ENCODE measurements at regions not wholly inside any gene's neighbourhood (a gene's known extent, or its start where the extent isn't known, plus 50 kb on each side); places are given as distances from the start of the nearest gene placed in this dataset.

DNA sequence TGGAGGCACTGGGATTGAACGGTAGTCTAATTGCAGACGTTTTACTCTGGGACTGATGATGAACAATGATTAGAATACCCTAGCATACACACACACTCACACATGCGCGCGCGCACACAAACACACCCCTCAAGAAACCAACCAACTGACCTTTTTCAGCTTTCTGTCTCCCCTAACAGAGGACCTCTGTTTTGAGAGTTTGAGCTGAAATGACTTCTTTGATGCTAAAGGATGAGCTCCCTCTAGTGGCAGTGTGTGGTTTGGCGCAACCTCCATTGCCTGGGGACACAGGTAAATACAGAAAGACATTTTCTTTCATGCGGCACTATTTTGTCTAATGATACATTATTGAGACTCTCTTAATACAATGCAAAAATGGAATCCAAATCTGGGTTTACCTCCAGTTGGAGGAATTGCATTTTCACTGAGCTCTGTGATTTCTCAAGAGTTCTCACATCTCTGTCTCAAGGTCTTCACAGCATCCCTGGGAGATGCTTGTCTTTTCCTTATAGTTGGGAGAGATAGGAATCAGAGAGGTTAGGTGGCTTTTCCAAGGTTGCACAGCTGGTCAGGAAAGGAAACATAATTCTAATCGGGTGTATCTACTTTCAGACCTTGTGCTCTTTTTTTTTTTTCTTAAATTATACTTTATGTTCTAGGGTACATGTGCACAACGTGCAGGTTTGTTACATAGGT, 187.5 kb downstream of the TMEM38B start:
- TF ChIP-seq REST (IDR thresholded peaks at IDR 0.05; ENCODE audit: insufficient read depth in 1 of 2, low read depth in 2 of 2, low read length in 2 of 2) (no peak), TAF1 (IDR thresholded peaks at IDR 0.05; ENCODE audit: borderline replicate concordance, insufficient read depth, low read length) (no peak), SIN3A (IDR thresholded peaks at IDR 0.05; ENCODE audit: borderline replicate concordance, insufficient read depth, low read length) (no peak), POLR2AphosphoS5 (IDR thresholded peaks at IDR 0.05; ENCODE audit: low read depth, low read length) (no peak), FOXP2 (optimal IDR thresholded peaks at IDR 0.05; ENCODE audit: borderline replicate concordance, extremely low read depth, extremely low read length, insufficient read depth) (no peak)

DNA sequence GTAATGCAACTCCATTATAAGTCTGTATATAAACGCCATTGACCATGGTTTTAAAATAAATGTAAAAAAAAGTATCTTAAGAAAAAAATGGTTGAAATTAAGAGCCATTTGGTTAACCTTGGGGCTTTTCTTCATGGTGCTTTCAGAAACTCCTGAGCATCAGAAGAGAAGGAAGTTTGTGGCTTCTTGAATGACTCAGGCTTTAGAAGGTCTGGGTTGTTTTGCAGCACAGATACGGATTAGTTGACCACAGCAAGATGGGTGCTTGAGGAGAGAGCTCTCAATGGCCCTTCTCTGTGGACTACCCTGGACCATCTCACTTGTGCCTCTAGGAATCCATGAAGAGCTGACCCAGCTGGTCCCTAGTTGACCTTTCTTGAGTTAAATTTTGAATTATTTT, 189.5 kb downstream of the TMEM38B start:
- TF ChIP-seq FOXP2 (optimal IDR thresholded peaks at IDR 0.05; ENCODE audit: borderline replicate concordance, extremely low read depth, extremely low read length, insufficient read depth) (no peak), POLR2AphosphoS5 (IDR thresholded peaks at IDR 0.05; ENCODE audit: low read depth, low read length) (no peak), SIN3A (IDR thresholded peaks at IDR 0.05; ENCODE audit: borderline replicate concordance, insufficient read depth, low read length) (no peak), TAF1 (IDR thresholded peaks at IDR 0.05; ENCODE audit: borderline replicate concordance, insufficient read depth, low read length) (no peak), REST (IDR thresholded peaks at IDR 0.05; ENCODE audit: insufficient read depth in 1 of 2, low read depth in 2 of 2, low read length in 2 of 2) (no peak)

DNA sequence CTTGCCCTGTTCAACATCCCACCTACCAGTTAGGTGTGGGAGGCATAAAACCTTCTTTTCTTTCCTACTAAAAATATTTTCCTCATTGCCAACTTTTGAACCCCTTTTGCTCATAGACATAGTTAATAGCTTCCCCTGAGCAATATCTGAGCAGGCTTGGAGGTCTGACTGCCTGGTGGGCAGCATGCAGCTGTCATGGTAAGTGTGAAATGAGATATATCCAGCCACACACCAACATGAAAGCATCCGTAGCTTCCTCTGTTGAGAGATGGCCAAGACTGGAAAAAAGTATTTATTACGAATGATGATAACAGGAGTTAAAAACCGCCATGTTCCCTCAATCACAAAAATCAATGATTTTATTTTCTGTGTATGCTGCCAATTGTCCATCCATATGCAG, 190.1 kb downstream of the TMEM38B start:
- TF ChIP-seq SIN3A (IDR thresholded peaks at IDR 0.05; ENCODE audit: borderline replicate concordance, insufficient read depth, low read length) (no peak), TAF1 (IDR thresholded peaks at IDR 0.05; ENCODE audit: borderline replicate concordance, insufficient read depth, low read length) (no peak), FOXP2 (optimal IDR thresholded peaks at IDR 0.05; ENCODE audit: borderline replicate concordance, extremely low read depth, extremely low read length, insufficient read depth) (no peak), REST (IDR thresholded peaks at IDR 0.05; ENCODE audit: insufficient read depth in 1 of 2, low read depth in 2 of 2, low read length in 2 of 2) (no peak), POLR2AphosphoS5 (IDR thresholded peaks at IDR 0.05; ENCODE audit: low read depth, low read length) (no peak)

DNA sequence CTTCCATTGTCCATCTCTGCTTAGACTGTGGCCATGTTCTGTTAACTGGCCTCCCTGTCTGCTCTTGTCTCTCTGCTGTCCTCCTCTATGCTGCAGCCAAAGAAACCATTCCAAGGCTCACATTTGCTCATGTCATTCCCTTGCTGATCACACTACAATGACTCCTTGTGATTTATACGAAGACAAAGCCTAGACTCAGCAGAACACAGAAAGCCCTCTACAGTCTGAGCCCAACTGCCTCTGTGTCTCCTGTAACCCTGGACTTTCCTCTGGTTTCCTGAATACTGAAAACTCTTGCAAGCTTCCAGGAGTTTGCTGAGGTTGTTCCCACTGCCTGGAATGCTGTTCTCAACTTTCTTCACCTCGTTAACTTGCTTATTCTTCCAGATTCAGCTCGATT, 191.8 kb downstream of the TMEM38B start:
- TF ChIP-seq FOXP2 (optimal IDR thresholded peaks at IDR 0.05; ENCODE audit: borderline replicate concordance, extremely low read depth, extremely low read length, insufficient read depth): no peak
- no peak for TF ChIP-seq SIN3A (IDR thresholded peaks at IDR 0.05; ENCODE audit: borderline replicate concordance, insufficient read depth, low read length)
- no peak for TF ChIP-seq POLR2AphosphoS5 (IDR thresholded peaks at IDR 0.05; ENCODE audit: low read depth, low read length)
- TF ChIP-seq REST (IDR thresholded peaks at IDR 0.05; ENCODE audit: insufficient read depth in 1 of 2, low read depth in 2 of 2, low read length in 2 of 2): no peak

Data from PFSK-1 (cell line).